SK-N-SH (cell line): ENCODE measurements at regions not wholly inside any gene's neighbourhood (a gene's known extent, or its start where the extent isn't known, plus 50 kb on each side); places are given as distances from the start of the nearest gene placed in this dataset.
A peak's percentile ranks its signal among the peaks of the same experiment; 100 is the strongest.

ENCODE experiments used
- CHD2 ChIP-seq: fragments of 150-350 bp; IDR thresholded peaks from 2 replicates; pipeline ENCODE4 v1.6.1; 2018; ENCODE audit warnings: low read length; ENCODE audit not compliant: partially characterized antibody
- JUND ChIP-seq: IDR thresholded peaks from 2 replicates; pipeline ENCODE4 v1.4.0; 2012
- NRF1 ChIP-seq: IDR thresholded peaks from 2 replicates; pipeline ENCODE4 v1.6.1; 2012; ENCODE audit warnings: low read depth, mild to moderate bottlenecking, low read length
- TF ChIP-seq, protein P1 (sequence below): fragments of 200-600 bp; sonication (generic); IDR thresholded peaks from 2 replicates; pipeline ENCODE4 v1.6.1; 2017; ENCODE audit warnings: antibody characterized with exemption, mild to moderate bottlenecking, moderate library complexity

DNA sequence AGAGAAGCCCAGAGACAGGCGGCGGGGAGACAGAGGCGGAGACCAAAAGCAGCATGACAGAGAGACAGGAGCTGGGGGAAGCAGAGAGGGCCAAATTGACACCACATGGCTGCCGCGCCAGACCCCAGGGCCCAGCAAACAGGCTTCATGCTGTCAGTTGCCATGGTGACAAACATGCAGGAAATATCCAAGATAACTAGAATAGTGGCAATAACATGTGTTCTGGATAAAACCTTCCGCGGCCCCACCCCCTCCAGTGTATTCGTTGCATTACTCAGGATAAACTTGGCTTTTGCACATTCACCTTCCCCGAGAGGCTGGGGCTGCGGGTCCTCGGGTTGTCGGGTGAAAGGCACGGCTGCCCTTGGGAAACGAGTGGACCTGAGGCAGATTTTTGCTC is 49.9 kb upstream of the CDON start:
- TF ChIP-seq NRF1: no peak
- no peak for TF ChIP-seq JUND
- peak; percentile 93 for TF ChIP-seq CHD2
- TF ChIP-seq, protein P1, sequence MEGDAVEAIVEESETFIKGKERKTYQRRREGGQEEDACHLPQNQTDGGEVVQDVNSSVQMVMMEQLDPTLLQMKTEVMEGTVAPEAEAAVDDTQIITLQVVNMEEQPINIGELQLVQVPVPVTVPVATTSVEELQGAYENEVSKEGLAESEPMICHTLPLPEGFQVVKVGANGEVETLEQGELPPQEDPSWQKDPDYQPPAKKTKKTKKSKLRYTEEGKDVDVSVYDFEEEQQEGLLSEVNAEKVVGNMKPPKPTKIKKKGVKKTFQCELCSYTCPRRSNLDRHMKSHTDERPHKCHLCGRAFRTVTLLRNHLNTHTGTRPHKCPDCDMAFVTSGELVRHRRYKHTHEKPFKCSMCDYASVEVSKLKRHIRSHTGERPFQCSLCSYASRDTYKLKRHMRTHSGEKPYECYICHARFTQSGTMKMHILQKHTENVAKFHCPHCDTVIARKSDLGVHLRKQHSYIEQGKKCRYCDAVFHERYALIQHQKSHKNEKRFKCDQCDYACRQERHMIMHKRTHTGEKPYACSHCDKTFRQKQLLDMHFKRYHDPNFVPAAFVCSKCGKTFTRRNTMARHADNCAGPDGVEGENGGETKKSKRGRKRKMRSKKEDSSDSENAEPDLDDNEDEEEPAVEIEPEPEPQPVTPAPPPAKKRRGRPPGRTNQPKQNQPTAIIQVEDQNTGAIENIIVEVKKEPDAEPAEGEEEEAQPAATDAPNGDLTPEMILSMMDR: no peak
